ENCODE measurements at regions not wholly inside any gene's neighbourhood (a gene's known extent, or its start where the extent isn't known, plus 50 kb on each side); places are given as distances from the start of the nearest gene placed in this dataset.

DNA sequence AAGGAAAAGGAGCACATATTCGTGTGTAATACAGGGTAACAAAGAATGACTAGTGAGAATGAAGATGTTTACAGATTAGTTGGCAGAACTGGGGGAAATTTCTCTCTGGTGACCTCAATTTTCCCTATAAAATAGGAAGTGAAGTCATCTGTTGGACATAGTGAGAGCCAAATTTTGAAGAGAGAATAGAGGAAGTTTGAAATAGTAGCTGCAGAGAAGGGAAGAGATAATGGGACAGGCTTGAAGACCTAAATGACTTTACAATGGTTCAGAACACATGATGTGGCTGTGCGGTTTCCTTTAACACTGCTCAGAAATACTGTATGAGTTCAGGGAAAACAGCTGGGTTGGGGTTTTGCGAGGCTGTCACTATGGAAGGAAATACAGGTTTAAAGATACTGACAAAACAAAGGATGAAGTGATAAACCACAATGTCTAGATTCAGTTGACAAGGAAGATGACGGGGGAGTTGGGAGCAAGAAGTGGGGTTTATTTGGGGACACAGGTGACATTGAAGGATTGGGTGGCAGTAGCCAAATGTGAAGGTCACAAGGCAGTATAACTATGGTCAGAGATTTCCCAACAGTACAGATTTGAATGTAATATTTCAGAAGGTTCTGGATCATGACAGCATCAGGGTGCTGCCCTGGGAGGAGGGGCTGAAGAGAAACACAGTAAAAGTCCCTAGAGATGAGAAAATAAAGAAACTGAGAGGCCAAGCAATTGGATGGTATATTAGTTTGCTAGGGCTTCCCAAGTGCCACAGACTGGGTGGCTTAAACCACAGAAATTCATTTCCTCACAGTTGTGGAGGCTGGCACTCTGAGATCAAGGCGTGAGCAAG lies 82.6 kb upstream of the TANK start:
- TF ChIP-seq, protein P1, sequence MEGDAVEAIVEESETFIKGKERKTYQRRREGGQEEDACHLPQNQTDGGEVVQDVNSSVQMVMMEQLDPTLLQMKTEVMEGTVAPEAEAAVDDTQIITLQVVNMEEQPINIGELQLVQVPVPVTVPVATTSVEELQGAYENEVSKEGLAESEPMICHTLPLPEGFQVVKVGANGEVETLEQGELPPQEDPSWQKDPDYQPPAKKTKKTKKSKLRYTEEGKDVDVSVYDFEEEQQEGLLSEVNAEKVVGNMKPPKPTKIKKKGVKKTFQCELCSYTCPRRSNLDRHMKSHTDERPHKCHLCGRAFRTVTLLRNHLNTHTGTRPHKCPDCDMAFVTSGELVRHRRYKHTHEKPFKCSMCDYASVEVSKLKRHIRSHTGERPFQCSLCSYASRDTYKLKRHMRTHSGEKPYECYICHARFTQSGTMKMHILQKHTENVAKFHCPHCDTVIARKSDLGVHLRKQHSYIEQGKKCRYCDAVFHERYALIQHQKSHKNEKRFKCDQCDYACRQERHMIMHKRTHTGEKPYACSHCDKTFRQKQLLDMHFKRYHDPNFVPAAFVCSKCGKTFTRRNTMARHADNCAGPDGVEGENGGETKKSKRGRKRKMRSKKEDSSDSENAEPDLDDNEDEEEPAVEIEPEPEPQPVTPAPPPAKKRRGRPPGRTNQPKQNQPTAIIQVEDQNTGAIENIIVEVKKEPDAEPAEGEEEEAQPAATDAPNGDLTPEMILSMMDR (IDR thresholded peaks at IDR 0.05) = no peak
- TF ChIP-seq POLR2A (IDR thresholded peaks at IDR 0.05) = no peak
